ENCODE measurements at regions not wholly inside any gene's neighbourhood (a gene's known extent, or its start where the extent isn't known, plus 50 kb on each side); places are given as distances from the start of the nearest gene placed in this dataset.

GRCh38 chr6:98653179-98653578 lies 181.2 kb upstream of the POU3F2 start:
- no peak for DNase-seq

- DNase-seq, result peak; percentile 41 to 69 (median 45)
Observed at GRCh38 chr6:98657764-98658163, 176.6 kb upstream of the POU3F2 start.

GRCh38 chr6:98669371-98669770 lies 165.0 kb upstream of the POU3F2 start:
- DNase-seq, result no peak

GRCh38 chr6:98670045-98670746 lies 164.2 kb upstream of the POU3F2 start:
- DNase-seq, result no peak

- no peak for DNase-seq
Observed at GRCh38 chr6:98672681-98673475, 161.5 kb upstream of the POU3F2 start.

- DNase-seq, result no peak
Observed at GRCh38 chr6:98678481-98678880, 155.9 kb upstream of the POU3F2 start.

- no peak for DNase-seq
Observed at GRCh38 chr6:98686008-98686601, 148.3 kb upstream of the POU3F2 start.

GRCh38 chr6:98687752-98688151 lies 146.6 kb upstream of the POU3F2 start:
- DNase-seq, result no peak

- DNase-seq, result no peak
Observed at GRCh38 chr6:98695091-98695801, 139.1 kb upstream of the POU3F2 start.

- DNase-seq, result no peak
Observed at GRCh38 chr6:98711380-98711779, 123.0 kb upstream of the POU3F2 start.

GRCh38 chr6:98716341-98716740 lies 118.0 kb upstream of the POU3F2 start:
- DNase-seq, result no peak

GRCh38 chr6:98717322-98717877 lies 117.0 kb upstream of the POU3F2 start:
- no peak for DNase-seq

GRCh38 chr6:98717988-98718387 lies 116.4 kb upstream of the POU3F2 start:
- DNase-seq, result no peak

- no peak for DNase-seq
Observed at GRCh38 chr6:98724537-98724936, 109.8 kb upstream of the POU3F2 start.

- no peak for DNase-seq
Observed at GRCh38 chr6:98747273-98747672, 87.1 kb upstream of the POU3F2 start.

GRCh38 chr6:98747960-98748359 lies 86.4 kb upstream of the POU3F2 start:
- DNase-seq, result no peak

GRCh38 chr6:98759459-98759858 lies 74.9 kb upstream of the POU3F2 start:
- no peak for DNase-seq

GRCh38 chr6:98764373-98764911 lies 69.9 kb upstream of the POU3F2 start:
- no peak for DNase-seq

- DNase-seq, result peak in 1 of 3 donors; percentile 2
Observed at GRCh38 chr6:98769546-98769945, 64.8 kb upstream of the POU3F2 start.

GRCh38 chr6:98775205-98775604 lies 59.2 kb upstream of the POU3F2 start:
- no peak for DNase-seq

GRCh38 chr6:98777762-98778161 lies 56.6 kb upstream of the POU3F2 start:
- no peak for DNase-seq

- DNase-seq, result no peak
Observed at GRCh38 chr6:98779618-98780017, 54.8 kb upstream of the POU3F2 start.

- no peak for DNase-seq
Observed at GRCh38 chr6:98782772-98783171, 51.6 kb upstream of the POU3F2 start.
